ENCODE measurements at regions not wholly inside any gene's neighbourhood (a gene's known extent, or its start where the extent isn't known, plus 50 kb on each side); places are given as distances from the start of the nearest gene placed in this dataset.
A peak's percentile ranks its signal among the peaks of the same experiment; 100 is the strongest.
"Not testable (repeated sequence)": the region's sequence is repeated elsewhere in the genome, so short reads cannot be mapped to it uniquely, and the experiment has no call there.

- no peak for DNase-seq (ENCODE audit: low read depth)
Observed at GRCh38 chr3:106265704-106266103, 396.9 kb upstream of the CBLB start.

- no peak for DNase-seq (ENCODE audit: low read depth)
Observed at GRCh38 chr3:106268696-106269095, 399.9 kb upstream of the CBLB start.

DNA sequence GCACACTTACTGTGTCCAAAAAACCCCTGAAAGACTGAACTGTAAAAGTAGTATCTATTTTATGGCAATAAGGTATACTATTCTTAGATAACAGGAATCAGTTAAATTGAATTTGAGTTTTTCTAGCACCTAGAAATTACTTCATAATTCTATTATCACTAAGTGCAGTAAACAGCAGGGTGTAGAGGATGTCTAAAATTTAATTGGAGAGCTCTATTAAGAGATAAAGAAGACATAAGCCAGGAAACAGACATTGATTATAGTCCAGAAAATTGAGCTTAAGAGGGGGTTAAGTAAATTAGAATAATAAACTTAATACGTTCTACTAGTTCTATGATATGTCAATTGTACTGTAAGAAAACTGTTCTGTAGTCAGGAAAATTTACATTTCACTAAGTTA lies 403.5 kb upstream of the CBLB start:
- DNase-seq (ENCODE audit: low read depth) = no peak

DNA sequence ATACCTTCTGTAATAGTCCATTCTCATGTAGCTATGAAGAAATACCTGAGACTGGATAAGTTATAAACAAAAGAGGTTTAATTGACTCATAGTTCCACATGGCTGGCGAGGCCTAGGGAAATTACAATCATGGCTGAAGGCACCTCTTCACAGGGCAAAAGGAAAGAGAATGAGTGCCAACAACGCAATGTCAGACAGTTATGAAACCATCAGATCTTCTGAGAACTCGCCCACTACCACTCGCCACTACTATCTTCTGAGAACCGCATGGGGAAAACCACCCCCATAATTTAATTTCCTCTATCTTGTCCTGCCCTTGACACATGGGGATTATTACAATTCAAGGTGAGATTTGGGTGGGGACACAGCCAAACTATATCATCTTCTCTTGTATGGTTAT lies 406.8 kb upstream of the CBLB start:
- DNase-seq (ENCODE audit: low read depth) = no peak

- no peak for DNase-seq (ENCODE audit: low read depth)
Observed at GRCh38 chr3:106276151-106276550, 407.3 kb upstream of the CBLB start.

DNA sequence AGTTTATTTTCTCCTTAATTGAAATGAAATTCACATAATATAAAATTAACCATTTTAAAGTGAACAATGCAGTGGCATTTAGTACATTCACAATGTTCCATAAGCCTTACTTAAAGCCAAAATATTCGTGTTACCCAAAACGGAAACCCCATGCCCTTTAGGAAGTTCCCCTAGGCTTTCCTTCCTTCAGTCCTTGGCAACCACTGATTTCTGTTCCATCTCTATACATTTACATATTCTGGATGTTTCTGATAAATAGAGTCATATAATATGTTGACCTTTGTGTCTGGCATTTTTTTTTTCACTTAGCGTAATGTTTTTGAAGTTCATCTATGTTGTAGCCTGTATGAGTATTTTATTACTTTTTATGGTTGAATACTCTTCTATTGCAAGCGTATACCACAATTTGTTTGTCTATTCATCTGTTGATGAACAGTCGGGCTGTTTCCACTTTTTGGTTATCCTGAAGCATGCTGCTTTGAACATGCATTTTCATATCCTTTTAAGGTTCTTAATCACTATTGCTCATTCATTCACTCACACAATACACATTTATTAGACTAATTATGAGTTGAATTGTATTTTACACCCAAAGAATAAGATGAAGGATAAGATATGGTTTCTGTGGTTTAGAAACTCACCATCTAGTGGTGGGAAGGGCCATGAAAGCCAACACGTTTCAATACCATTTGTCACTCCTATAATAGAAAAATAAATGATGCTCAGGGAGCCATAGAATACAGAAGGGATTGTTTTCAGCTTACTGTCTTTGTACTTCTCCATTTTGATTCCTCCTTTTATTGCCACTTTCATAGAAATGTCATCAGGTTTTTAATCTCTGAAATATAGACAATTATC lies 408.2 kb upstream of the CBLB start:
- no peak for DNase-seq (ENCODE audit: low read depth)

DNA sequence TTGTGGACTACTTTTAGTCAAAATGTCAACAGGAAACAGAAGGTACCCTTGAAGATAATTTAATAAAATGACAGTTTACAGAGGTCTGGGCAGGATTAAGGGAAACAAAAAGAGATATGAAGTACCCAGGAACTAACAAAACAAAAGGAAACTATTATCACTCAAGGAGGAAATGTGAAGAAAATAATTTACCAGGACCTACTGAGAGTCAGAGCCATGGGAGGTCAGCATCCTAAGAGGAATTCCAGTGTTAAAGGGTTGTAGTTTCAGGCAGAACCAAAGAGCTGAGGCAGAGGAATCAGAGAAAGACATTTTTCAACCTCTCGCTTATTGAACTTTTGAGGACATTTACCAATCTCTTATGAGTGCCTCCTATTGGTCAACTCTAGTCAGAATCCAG lies 408.9 kb upstream of the CBLB start:
- no peak for DNase-seq (ENCODE audit: low read depth)

DNA sequence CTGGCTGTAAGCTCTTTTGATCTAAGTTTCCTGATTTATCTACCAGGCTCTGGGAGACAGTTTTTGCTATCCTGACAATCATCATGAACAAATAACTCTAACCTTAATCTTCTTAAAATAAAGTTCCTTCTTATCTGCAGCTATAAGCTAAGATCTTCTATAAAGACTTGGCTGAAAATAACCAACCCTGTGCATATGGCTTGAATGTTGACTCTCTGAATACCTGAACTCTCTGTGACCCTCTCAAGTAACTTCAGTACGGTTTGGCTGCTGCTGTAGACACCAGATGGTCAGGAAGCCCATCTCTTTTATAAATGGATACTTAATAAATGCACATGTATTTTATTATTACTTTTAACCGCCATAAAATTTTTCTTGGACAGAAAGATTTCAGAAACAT lies 412.4 kb upstream of the CBLB start:
- peak; percentile 62 for DNase-seq (ENCODE audit: low read depth)

- no peak for DNase-seq (ENCODE audit: low read depth)
Observed at GRCh38 chr3:106282943-106283342, 414.1 kb upstream of the CBLB start.

DNA sequence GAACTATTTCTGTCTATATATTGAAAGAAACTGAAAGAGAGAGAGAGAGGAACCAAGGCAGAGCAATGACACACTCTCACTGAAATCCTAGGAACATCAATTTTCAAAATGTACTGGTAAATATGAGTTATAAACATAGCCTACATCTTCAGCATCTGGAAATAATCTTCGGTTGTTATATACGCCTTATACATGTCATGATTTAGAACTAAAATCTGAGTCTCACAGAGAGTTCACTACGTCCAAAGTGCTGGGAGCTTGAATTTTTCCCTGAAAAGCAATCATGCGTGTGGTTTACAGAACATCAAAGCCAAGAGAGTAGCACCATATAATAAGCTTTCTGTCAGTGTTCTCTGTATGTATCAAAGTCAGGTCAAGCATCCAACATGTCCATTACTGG lies 420.0 kb upstream of the CBLB start:
- DNase-seq (ENCODE audit: low read depth) = no peak

- no peak for DNase-seq (ENCODE audit: low read depth)
Observed at GRCh38 chr3:106290304-106290997, 421.6 kb upstream of the CBLB start.

DNA sequence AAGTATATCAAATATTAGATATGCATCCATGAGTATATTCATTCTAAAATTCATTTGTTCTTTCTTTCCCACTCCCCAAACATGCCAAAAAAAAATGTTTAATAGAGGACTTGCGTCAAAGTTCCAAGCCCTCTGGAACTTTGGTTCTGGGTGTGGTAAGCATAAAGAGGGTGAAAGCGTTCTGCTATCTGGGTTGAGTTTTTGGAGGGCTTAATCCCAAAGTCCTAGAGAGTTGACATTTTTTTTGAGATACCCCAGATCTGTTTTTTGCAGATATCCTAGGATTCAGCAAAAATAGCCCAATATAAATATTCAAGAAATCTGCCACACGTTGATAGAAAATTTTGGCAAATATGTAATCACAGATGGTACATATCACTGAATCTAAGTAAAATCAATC lies 424.3 kb upstream of the CBLB start:
- no peak for DNase-seq (ENCODE audit: low read depth)

DNA sequence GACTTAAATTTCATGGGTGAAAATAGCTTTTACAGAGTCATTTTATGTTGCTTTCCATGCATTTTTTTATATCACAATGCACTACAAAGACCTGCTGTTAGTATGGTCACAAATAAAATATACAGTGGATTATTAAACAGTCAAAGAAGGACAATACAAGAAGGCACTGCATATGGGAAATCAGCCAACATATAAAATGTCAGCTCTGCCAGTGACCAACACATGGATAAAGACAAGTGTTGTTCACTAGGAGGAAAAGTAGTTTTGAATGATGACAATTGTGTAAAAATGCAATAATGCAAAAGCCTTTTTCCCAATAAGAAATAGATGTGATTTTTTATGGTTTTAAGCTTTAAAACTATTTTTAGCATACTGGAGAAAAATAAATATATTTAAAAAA lies 425.3 kb upstream of the CBLB start:
- no peak for DNase-seq (ENCODE audit: low read depth)

GRCh38 chr3:106296062-106296461 lies 427.2 kb upstream of the CBLB start:
- DNase-seq (ENCODE audit: low read depth) = no peak

DNA sequence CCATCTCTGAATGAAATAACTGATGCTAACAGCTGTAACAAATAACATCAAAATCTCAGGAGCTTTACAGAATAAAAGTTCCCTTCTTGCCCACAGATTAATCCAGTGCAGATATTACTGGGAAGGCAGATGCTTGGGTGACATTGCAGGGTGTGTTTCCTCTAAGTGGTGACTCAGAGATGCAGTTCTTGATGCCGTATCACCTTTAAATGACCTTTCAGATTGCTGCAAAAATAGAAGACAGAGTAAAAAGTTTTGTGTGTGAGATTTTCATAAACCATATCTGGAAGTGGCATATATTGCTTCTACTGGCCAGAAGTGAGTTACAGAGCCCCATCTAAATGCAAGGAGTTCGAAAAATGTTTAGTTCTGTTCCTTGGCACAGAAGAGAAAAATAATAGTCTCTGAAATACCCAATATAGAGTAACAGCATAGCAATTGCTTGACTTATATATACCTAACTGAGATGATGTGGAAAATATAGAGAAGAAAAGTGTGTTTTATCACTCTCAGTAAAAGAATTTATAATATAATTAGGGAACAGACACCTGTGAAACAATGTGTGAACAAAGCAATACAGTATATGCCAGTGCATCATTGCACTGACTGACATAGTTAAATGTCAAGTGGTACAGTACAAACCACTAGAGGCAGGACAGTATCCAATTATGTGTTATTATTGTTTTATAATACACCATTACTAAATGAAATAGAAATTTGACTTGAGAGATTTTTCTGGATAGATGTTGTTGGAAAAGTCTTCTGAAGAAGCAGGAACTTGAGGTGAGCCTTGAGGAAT lies 430.7 kb upstream of the CBLB start:
- peak; percentile 66 for DNase-seq (ENCODE audit: low read depth)

DNA sequence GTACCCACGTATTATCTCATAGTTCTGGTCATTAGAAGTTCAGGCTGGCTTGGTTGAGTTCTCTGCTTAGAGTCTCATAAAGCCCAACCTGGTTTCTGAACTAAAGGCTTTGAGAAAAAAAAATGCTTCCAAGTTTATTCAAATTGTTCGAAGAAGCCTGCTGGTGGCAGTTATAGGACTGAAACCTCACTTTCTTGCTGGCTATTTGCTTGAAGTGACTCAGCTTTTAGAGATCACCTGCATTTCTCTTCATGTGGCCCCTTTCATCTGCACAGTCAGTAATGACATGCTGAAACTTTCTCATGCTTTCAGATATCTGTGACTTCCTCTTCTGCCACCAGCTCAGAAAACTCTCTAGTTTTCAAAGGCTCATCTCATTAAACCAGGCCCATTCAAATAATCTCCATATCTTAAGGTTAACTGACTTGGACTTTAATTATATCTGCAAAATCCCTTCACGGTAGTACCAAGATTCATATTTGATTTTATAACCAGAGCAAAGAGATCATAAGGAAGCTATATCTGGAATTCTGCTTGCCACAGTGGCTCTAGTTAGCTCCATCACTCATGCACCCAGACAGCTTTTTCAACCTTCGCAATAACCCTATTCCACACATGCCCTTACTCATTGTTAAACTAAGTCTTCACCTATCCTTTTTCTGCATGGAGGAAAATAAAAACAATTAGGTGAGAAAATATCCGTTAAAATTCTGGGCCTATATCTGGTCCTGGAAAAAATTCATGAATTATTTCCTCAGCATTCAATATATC lies 433.8 kb upstream of the CBLB start:
- DNase-seq (ENCODE audit: low read depth) = no peak

DNA sequence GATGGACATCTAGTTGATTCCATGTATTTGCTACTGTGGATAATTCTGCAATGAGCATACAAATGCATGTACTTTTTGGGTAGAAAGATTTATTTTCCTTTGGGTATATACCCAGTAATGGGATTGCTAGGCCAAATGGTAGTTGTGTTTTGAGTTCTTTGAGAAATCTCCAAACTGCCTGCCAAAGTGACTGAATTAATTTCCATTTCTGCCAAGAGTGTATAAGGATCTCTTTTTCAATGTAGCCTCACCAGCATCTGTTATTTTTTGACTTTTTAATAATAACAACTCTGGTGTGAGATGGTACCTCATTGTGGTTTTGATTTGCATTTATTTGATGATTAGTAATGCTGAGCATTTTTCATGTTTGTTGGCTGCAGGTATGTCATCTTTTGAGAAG lies 435.0 kb upstream of the CBLB start:
- no peak for DNase-seq (ENCODE audit: low read depth)

GRCh38 chr3:106305127-106305526 lies 436.3 kb upstream of the CBLB start:
- no peak for DNase-seq (ENCODE audit: low read depth)

- DNase-seq (ENCODE audit: low read depth) = no peak
Observed at GRCh38 chr3:106305882-106306435, 437.1 kb upstream of the CBLB start.

- no peak for DNase-seq (ENCODE audit: low read depth)
Observed at GRCh38 chr3:106309274-106309673, 440.5 kb upstream of the CBLB start.

- not testable (repeated sequence) for DNase-seq (ENCODE audit: low read depth)
Observed at GRCh38 chr3:106309798-106310197, 441.0 kb upstream of the CBLB start.

Data from non-pigmented ciliary epithelial cell (primary cell).